Parathyroid adenoma (tissue), 2 donors: ENCODE measurements at regions not wholly inside any gene's neighbourhood (a gene's known extent, or its start where the extent isn't known, plus 50 kb on each side); places are given as distances from the start of the nearest gene placed in this dataset.

Source experiments
- H2AFZ ChIP-seq: fragments of 300-600 bp; sonication (generic); one replicate; pipeline ENCODE4 v1.7.0; 2017; ENCODE audit warnings: antibody characterized with exemption, mild to moderate bottlenecking
- H3K27ac ChIP-seq: fragments of 300-600 bp; sonication (generic); one replicate; pipeline ENCODE4 v1.7.0; 2017
- H3K27me3 ChIP-seq: fragments of 300-600 bp; sonication (generic); one replicate; pipeline ENCODE4 v1.7.0; 2017; ENCODE audit warnings: low read length; ENCODE audit not compliant: control insufficient read depth, insufficient read depth
- H3K36me3 ChIP-seq: fragments of 300-600 bp; sonication (generic); one replicate; pipeline ENCODE4 v1.7.0; 2017; ENCODE audit warnings: low read length; ENCODE audit not compliant: control insufficient read depth, insufficient read depth
- H3K4me1 ChIP-seq: fragments of 300-600 bp; sonication (generic); one replicate; pipeline ENCODE4 v1.7.0; 2017; ENCODE audit warnings: control low read depth
- H3K4me2 ChIP-seq: fragments of 300-600 bp; sonication (generic); one replicate; pipeline ENCODE4 v1.7.0; 2017; ENCODE audit warnings: low read length
- H3K4me3 ChIP-seq: fragments of 300-600 bp; sonication (generic); one replicate; pipeline ENCODE4 v1.7.0; 2017; ENCODE audit warnings: low read depth, low read length
- H3K79me2 ChIP-seq: fragments of 300-600 bp; sonication (generic); one replicate; pipeline ENCODE4 v1.7.0; 2017; ENCODE audit warnings: control low read depth
- H3K9ac ChIP-seq: fragments of 300-600 bp; sonication (generic); one replicate; pipeline ENCODE4 v1.7.0; 2017; ENCODE audit warnings: mild to moderate bottlenecking
- H3K9me3 ChIP-seq: fragments of 300-600 bp; sonication (generic); one replicate; pipeline ENCODE4 v1.7.0; 2017; ENCODE audit warnings: low read length; ENCODE audit not compliant: control insufficient read depth
- CTCF ChIP-seq: fragments of 300-600 bp; sonication (generic); IDR thresholded peaks from one replicate; pipeline ENCODE4 v1.7.0; 2017; ENCODE audit warnings: antibody characterized with exemption, mild to moderate bottlenecking
- donor health status: primary hyperparathyroidism.

GRCh38 chr6:140850438-140850837 is 1282.3 kb upstream of the GJE1 start:
- Histone ChIP-seq H3K4me2 (no peak overlapping the region), H3K9me3 (no peaks in the 10 kb centered on the region), H3K9ac (no peak overlapping the region), H3K4me3 (no peak overlapping the region), H2AFZ (no peak overlapping the region), H3K36me3 (no peaks in the 10 kb centered on the region), H3K27me3 (no peaks in the 10 kb centered on the region), H3K27ac (no peak overlapping the region), H3K79me2 (no peaks in the 10 kb centered on the region), H3K4me1 (no peaks in the 10 kb centered on the region)
- TF ChIP-seq CTCF, result no peak

- no peaks in the 10 kb centered on the region for H3K9me3 ChIP-seq
- no peak overlapping the region for H3K4me2 ChIP-seq
- H3K27ac ChIP-seq, result no peak overlapping the region
- no peak overlapping the region for H3K4me3 ChIP-seq
- no peaks in the 10 kb centered on the region for H3K4me1 ChIP-seq
- no peak for TF ChIP-seq CTCF
- H3K9ac ChIP-seq, result no peak overlapping the region
- H3K79me2 ChIP-seq, result no peaks in the 10 kb centered on the region
- H3K27me3 ChIP-seq, result no peaks in the 10 kb centered on the region
- H2AFZ ChIP-seq, result no peak overlapping the region
- no peaks in the 10 kb centered on the region for H3K36me3 ChIP-seq
Measured at GRCh38 chr6:140849456-140849855, 1283.3 kb upstream of the GJE1 start.

GRCh38 chr6:140847262-140847645 is 1285.5 kb upstream of the GJE1 start:
- Histone ChIP-seq H3K4me3 (no peak overlapping the region), H3K27ac (no peak overlapping the region), H3K79me2 (no peaks in the 10 kb centered on the region), H2AFZ (no peak overlapping the region), H3K4me1 (no peaks in the 10 kb centered on the region), H3K9me3 (no peaks in the 10 kb centered on the region), H3K4me2 (no peak overlapping the region), H3K27me3 (no peaks in the 10 kb centered on the region), H3K9ac (no peak overlapping the region), H3K36me3 (no peaks in the 10 kb centered on the region)
- no peak for TF ChIP-seq CTCF

- Histone ChIP-seq H2AFZ (no peak overlapping the region), H3K4me3 (no peak overlapping the region), H3K27me3 (no peaks in the 10 kb centered on the region), H3K4me1 (no peaks in the 10 kb centered on the region), H3K27ac (no peak overlapping the region), H3K79me2 (no peaks in the 10 kb centered on the region), H3K9me3 (no peaks in the 10 kb centered on the region), H3K9ac (no peak overlapping the region), H3K4me2 (no peak overlapping the region), H3K36me3 (no peaks in the 10 kb centered on the region)
- no peak for TF ChIP-seq CTCF
Measured at GRCh38 chr6:140846503-140847261, 1286.0 kb upstream of the GJE1 start.

- no peaks in the 10 kb centered on the region for H3K27me3 ChIP-seq
- H3K36me3 ChIP-seq, result no peaks in the 10 kb centered on the region
- H3K4me3 ChIP-seq, result no peak overlapping the region
- no peak overlapping the region for H2AFZ ChIP-seq
- H3K9ac ChIP-seq, result no peak overlapping the region
- no peak overlapping the region for H3K27ac ChIP-seq
- no peaks in the 10 kb centered on the region for H3K9me3 ChIP-seq
- H3K4me1 ChIP-seq, result no peaks in the 10 kb centered on the region
- no peaks in the 10 kb centered on the region for H3K79me2 ChIP-seq
- no peak for TF ChIP-seq CTCF
- H3K4me2 ChIP-seq, result no peak overlapping the region
Measured at GRCh38 chr6:140845701-140846100, 1287.0 kb upstream of the GJE1 start.
